Stimulated activated CD4-positive, alpha-beta T cell treated with anti-CD3 and anti-CD28 coated beads, Interleukin-1b, Interleukin-23, amount 100 ng/mL, for 48 hours (primary cell): ENCODE measurements at regions not wholly inside any gene's neighbourhood (a gene's known extent, or its start where the extent isn't known, plus 50 kb on each side); places are given as distances from the start of the nearest gene placed in this dataset.

Source experiments
- DNase-seq: peaks from one replicate; pipeline ENCODE4 v3.0.0-alpha.2; 2020

- DNase-seq = no peak
These were observed 534.4 kb upstream of the CAMK1G start for GRCh38 chr1:209048941-209049669.

- DNase-seq = no peak
These were observed 531.9 kb upstream of the CAMK1G start for GRCh38 chr1:209051570-209051969.

- DNase-seq = no peak
These were observed 529.9 kb upstream of the CAMK1G start for GRCh38 chr1:209053587-209053986.

- no peak for DNase-seq
These were observed 526.4 kb upstream of the CAMK1G start for GRCh38 chr1:209057083-209057482.

- no peak for DNase-seq
These were observed 525.6 kb upstream of the CAMK1G start for GRCh38 chr1:209057901-209058300.

GRCh38 chr1:209059376-209059775, 524.1 kb upstream of the CAMK1G start:
- no peak for DNase-seq

GRCh38 chr1:209059981-209060380, 523.5 kb upstream of the CAMK1G start:
- DNase-seq = no peak

- no peak for DNase-seq
These were observed 521.4 kb upstream of the CAMK1G start for GRCh38 chr1:209062081-209062620.

- DNase-seq = no peak
These were observed 520.7 kb upstream of the CAMK1G start for GRCh38 chr1:209062863-209063262.

GRCh38 chr1:209063767-209064659, 519.5 kb upstream of the CAMK1G start:
- no peak for DNase-seq

GRCh38 chr1:209064850-209065706, 518.4 kb upstream of the CAMK1G start:
- no peak for DNase-seq

- DNase-seq = no peak
These were observed 511.0 kb upstream of the CAMK1G start for GRCh38 chr1:209072481-209072880.

GRCh38 chr1:209073879-209074278, 509.6 kb upstream of the CAMK1G start:
- no peak for DNase-seq

- DNase-seq = no peak
These were observed 508.8 kb upstream of the CAMK1G start for GRCh38 chr1:209074575-209075250.

GRCh38 chr1:209076688-209077087, 506.8 kb upstream of the CAMK1G start:
- no peak for DNase-seq

- DNase-seq = no peak
These were observed 503.2 kb upstream of the CAMK1G start for GRCh38 chr1:209080170-209080781.

- no peak for DNase-seq
These were observed 496.9 kb upstream of the CAMK1G start for GRCh38 chr1:209086486-209087192.

GRCh38 chr1:209094384-209094783, 489.1 kb upstream of the CAMK1G start:
- DNase-seq = no peak

GRCh38 chr1:209095627-209096595, 487.6 kb upstream of the CAMK1G start:
- DNase-seq = no peak

GRCh38 chr1:209100460-209100859, 483.1 kb upstream of the CAMK1G start:
- no peak for DNase-seq
